Thymus (tissue), 11 donors: ENCODE measurements at regions not wholly inside any gene's neighbourhood (a gene's known extent, or its start where the extent isn't known, plus 50 kb on each side); places are given as distances from the start of the nearest gene placed in this dataset.

Experiments
- DNase-seq, 9 donors: peaks; one replicate each; pipeline ENCODE4 v3.0.0-alpha.2; 2013; ENCODE audit warnings: low spot score in 9 of 9, low read depth in 6 of 9, missing footprints in 1 of 9
- H3K27ac ChIP-seq, 2 donors: one replicate each; pipeline ENCODE4 v1.5.1; 2013; ENCODE audit warnings: control low read depth in 1 of 2, low read depth in 1 of 2, low read length in 1 of 2, mild to moderate bottlenecking in 1 of 2, moderate library complexity in 1 of 2
- H3K27me3 ChIP-seq, 2 donors: one replicate each; pipeline ENCODE4 v1.5.1; 2013; ENCODE audit warnings: low read length in 1 of 2; ENCODE audit not compliant: control insufficient read depth in 2 of 2, insufficient read depth in 1 of 2
- H3K36me3 ChIP-seq, 2 donors: one replicate each; pipeline ENCODE4 v1.5.1; 2013; ENCODE audit warnings: low read length in 1 of 2, mild to moderate bottlenecking in 1 of 2, moderate library complexity in 1 of 2; ENCODE audit not compliant: control insufficient read depth in 2 of 2, insufficient read depth in 2 of 2
- H3K4me1 ChIP-seq, 2 donors: one replicate each; pipeline ENCODE4 v1.5.1; 2013; ENCODE audit warnings: low read length in 2 of 2; ENCODE audit not compliant: control insufficient read depth in 2 of 2, insufficient read depth in 2 of 2
- H3K4me3 ChIP-seq, 2 donors: one replicate each; pipeline ENCODE4 v1.5.1; 2013; ENCODE audit warnings: low read length in 2 of 2, control low read depth in 1 of 2, mild to moderate bottlenecking in 1 of 2
- H3K9me3 ChIP-seq, 2 donors: one replicate each; pipeline ENCODE4 v1.5.1; 2013; ENCODE audit warnings: low read length in 1 of 2, mild to moderate bottlenecking in 1 of 2; ENCODE audit not compliant: control insufficient read depth in 2 of 2, insufficient read depth in 1 of 2
- WGBS: extraction: QIAGEN DNeasy Blood & Tissue Kit; methylation state at CpG from one replicate; pipeline ENCODE4 v1.1.7; 2013; 5-methylcytosine and 5-hydroxymethylcytosine counted together
- donor health status: healthy.

DNA sequence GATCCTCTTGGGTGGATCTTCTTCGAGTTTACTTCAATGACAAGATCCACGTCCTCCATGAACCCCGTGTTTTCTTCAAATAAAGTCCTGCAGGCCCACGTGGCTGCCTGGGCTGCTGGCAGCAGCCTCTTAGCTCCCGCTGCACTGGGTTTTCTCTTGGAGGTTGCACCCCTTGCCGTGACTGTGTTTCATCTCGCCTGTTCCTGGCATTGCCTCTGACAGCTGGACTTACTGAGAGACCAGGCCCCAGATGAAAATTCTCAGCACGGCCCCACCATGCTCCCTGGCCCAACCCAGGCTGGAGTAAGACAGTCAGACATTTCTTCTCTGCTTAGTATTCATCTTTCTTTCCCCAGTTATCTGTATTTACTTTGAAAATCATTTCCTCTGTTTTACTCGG lies 274.8 kb upstream of the RUNX1 start:
- Histone ChIP-seq H3K9me3 (peaks cover 0 to 2% of the 10 kb centered on the region in 2 donors), H3K4me3 (no peak overlapping the region), H3K36me3 (no peaks in the 10 kb centered on the region), H3K27me3 (no peaks in the 10 kb centered on the region), H3K27ac (no peak overlapping the region), H3K4me1 (no peaks in the 10 kb centered on the region)
- DNase-seq, result no peak
- 95% methylated on average over 9 of the region's 9 CpGs for WGBS

DNA sequence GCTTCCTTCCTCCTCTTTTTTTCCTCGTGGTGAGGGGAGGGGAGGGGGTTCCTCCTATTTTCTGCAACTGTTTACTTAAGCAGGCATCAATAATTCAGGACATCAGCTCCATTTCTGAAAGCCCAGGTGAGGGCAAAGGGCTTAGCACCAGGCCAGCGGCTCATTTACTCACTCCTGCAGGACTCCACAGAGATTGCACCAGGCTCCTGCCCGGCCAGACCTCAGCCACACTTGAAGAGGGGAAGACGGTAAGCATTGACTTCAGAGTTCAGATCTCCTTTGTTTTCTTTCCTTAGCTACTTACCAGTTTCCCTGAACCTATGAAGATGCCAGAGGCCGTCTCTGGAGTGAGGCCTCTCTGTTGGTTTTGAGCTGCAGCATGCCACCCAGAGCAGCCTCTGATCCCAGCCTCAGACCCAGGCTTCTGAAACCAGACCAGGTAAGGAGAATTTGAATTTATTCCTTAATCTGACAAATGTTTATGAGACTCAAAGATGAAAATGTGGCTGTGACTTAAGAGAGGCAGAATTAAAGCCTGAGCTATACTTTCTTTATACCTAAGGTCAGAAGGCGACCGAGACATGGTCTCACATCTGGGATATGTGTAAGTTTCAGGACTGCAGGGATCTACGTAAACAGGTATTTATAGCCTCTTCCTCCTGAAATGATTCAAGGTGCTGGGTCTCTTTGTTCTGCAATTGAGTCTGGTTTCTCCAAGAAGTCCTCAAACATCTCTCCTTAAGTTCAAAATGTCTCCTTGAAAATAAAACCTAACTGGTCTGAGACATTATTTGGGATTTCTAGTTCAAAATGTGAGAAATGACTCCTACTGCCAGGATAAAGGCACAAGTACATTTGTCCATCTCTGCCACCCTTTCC lies 272.5 kb upstream of the RUNX1 start:
- 74% methylated on average over 8 of the region's 8 CpGs for WGBS
- DNase-seq, result no peak
- Histone ChIP-seq H3K27ac (no peak overlapping the region), H3K27me3 (no peaks in the 10 kb centered on the region), H3K9me3 (peaks cover 0 to 2% of the 10 kb centered on the region in 2 donors), H3K4me3 (no peak overlapping the region), H3K4me1 (no peaks in the 10 kb centered on the region), H3K36me3 (no peaks in the 10 kb centered on the region)

DNA sequence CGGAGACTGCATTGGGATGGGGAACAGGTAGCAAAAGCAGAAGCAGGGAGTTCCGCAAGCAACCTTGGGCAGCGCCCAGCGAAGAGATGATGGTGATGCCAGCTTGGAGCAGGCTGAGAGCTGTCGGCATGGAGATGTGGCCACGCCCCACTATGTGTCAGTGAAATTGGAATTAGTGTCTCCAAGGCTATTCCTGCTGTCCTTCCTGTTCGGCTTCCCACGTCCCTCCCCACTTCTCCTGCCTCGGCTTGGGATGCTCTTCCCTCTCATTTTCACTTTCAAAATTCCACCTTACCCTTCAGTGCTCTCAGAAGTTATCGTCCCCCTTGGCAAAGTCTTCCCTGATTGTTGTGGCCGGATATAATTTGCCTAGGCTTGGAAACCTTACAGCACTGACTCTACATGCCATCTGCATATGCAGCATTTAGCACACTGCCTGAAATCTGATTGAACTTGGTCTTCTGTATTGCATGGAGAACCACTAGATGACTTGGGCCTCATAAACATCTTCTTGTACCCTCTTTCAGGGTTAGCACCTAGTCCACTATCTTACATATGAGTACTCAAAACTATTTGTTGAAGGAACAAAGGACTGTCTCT lies 270.7 kb upstream of the RUNX1 start:
- 87% methylated on average over 11 of the region's 11 CpGs for WGBS
- DNase-seq, result no peak
- Histone ChIP-seq H3K9me3 (peaks cover 0 to 2% of the 10 kb centered on the region in 2 donors), H3K4me3 (no peak overlapping the region), H3K36me3 (no peaks in the 10 kb centered on the region), H3K27ac (no peak overlapping the region), H3K27me3 (no peaks in the 10 kb centered on the region), H3K4me1 (peaks cover 0 to 3% of the 10 kb centered on the region in 2 donors)

DNA sequence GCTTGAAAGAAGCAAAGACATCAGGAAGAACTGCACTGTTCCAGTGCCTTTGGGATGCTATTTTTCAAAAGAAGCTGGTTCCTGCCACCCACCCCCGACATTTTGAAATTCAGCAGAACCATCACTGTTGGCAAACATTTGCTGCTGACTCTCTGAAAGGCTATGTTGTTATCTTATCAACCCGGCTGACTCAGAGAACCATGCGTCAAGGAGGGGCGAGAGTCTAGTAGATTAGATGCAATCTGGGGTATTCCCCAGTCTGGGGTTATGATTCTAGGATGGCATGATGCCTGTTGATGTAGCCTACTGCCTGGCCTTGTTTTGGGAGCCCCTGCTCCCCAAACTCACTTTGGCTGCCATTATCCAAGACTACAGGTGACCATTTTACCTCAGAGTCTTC lies 267.8 kb upstream of the RUNX1 start:
- H3K9me3 ChIP-seq, result peaks cover 0 to 2% of the 10 kb centered on the region in 2 donors
- WGBS, result 97% methylated on average over 4 of the region's 4 CpGs
- H3K27ac ChIP-seq, result no peak overlapping the region
- no peaks in the 10 kb centered on the region for H3K27me3 ChIP-seq
- H3K4me1 ChIP-seq, result peaks cover 0 to 3% of the 10 kb centered on the region in 2 donors
- DNase-seq, result no peak
- H3K4me3 ChIP-seq, result no peak overlapping the region
- no peaks in the 10 kb centered on the region for H3K36me3 ChIP-seq

DNA sequence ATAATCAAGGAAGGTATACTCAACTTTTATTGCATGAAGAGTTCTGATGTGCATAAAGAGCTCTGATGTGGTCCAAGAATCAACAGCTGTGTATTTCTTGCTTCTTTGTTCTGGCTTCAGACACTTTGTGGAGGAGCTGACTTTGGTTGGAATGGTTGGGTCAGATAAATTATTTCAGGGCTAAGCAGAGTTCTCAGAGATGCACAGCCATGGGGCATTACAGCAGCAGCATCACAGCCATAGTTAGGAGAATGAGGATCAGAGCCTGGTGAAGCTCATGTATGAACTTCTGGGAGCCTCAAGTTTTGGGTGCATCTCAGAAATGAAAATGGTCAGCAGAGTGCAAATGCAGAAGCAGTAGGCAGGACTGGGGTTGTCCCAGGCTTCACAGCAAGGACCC lies 267.4 kb upstream of the RUNX1 start:
- H3K27ac ChIP-seq, result no peak overlapping the region
- H3K4me3 ChIP-seq, result no peak overlapping the region
- peaks cover 0 to 3% of the 10 kb centered on the region in 2 donors for H3K4me1 ChIP-seq
- no peaks in the 10 kb centered on the region for H3K27me3 ChIP-seq
- peaks cover 0 to 2% of the 10 kb centered on the region in 2 donors for H3K9me3 ChIP-seq
- no peak for DNase-seq
- no peaks in the 10 kb centered on the region for H3K36me3 ChIP-seq

DNA sequence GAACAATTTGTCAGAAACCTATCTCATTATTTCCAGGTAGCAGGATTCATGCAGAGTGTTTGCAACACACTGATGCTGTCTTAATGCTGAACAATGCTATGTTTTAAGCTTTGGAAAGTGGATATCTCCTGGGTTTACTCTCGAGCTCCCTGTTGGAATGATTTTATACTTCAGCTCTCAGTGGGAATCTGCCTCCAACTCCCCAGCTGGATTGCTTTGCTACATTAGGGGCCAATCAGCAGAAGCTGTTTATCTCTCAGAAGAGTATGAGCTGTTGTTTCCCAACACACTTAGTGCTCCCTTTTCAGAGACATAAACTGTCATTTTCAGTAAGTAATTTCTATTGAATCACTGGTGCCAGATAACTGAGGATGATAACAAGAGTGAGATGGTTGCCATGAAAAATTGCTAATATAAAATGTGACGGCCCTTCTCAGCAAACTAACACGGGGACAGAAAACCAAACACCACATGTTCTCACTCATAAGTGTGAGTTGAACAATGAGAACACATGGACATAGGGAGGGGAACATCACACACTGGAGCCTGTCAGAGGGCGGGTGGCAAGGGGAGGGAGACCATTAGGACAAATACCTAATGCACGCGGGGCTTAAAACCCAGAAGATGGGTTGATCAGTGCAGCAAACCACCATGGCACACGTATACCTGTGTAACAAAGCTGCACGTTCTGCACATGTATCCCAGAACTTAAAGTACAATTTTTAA lies 265.9 kb upstream of the RUNX1 start:
- Histone ChIP-seq H3K36me3 (no peaks in the 10 kb centered on the region), H3K27ac (no peak overlapping the region), H3K4me3 (no peak overlapping the region), H3K4me1 (peaks cover 0 to 3% of the 10 kb centered on the region in 2 donors), H3K9me3 (peaks cover 0 to 2% of the 10 kb centered on the region in 2 donors), H3K27me3 (no peaks in the 10 kb centered on the region)
- no peak for DNase-seq
- WGBS, result 98% methylated on average over 8 of the region's 8 CpGs

DNA sequence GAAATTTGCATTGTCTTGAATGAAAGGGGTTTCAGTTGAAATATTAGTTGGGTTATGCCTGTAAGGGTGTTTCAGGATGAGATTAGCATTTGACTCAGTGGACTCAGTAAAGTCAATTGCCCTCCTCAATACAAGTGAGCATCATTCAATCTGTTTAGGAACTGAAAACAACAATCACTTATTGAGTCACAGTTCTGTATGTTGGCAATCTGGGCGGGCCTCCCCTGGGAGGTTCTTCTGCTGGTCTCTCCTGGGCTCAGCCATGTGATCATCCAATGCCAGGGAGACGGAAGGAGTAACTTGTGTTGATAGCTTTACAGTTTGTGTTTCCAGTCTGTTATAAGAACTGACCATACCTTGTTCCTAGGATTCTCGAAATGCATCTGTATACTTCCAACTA lies 262.9 kb upstream of the RUNX1 start:
- DNase-seq, result no peak
- Histone ChIP-seq H3K4me3 (no peak overlapping the region), H3K27me3 (no peaks in the 10 kb centered on the region), H3K27ac (no peak overlapping the region), H3K4me1 (peaks cover 0 to 3% of the 10 kb centered on the region in 2 donors), H3K36me3 (no peaks in the 10 kb centered on the region), H3K9me3 (no peaks in the 10 kb centered on the region)
- WGBS, result 96% methylated on average over 3 of the region's 3 CpGs

DNA sequence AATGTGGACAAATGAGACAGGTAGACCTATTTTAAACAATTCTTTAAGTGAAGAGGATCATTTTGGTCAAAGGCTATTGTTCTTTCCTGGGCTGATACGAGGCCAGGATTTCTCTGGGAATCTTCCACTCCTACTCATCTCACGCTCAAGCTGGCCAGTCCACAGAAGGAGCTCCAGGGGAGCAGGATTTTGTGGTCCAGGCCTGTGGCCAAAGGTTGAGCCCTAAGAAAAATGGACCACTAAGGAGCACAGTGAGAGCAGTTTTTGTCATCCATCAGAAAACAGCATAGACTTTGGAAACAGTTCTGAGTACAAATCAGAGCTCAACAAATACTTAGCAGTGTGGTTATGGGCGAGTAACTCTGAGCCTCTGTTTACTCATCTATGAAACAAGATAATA lies 260.2 kb upstream of the RUNX1 start:
- WGBS, result 95% methylated on average over 3 of the region's 3 CpGs
- H3K27me3 ChIP-seq, result no peaks in the 10 kb centered on the region
- no peaks in the 10 kb centered on the region for H3K36me3 ChIP-seq

DNA sequence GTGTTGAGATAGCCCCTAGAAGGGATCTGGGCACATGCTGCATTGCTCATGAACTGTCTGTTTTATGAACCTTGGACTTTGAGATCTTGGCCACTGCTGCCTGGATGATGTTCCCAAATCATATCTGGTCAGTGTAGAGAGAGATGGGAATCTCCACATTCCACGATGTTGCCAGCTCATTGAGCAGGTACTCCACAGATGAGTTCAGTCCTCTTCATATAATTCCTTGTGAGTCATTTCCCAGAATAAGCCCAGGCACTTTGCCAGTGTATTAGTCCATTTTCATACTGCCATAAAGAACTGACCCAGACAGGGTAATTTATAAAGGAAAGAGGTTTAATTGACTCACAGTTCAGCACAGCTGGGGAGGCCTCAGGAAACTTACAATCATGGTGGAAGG lies 254.0 kb upstream of the RUNX1 start:
- H3K9me3 ChIP-seq, result no peaks in the 10 kb centered on the region
- no peaks in the 10 kb centered on the region for H3K4me1 ChIP-seq
- H3K4me3 ChIP-seq, result no peak overlapping the region
- no peak overlapping the region for H3K27ac ChIP-seq
- H3K36me3 ChIP-seq, result no peaks in the 10 kb centered on the region
- no peak for DNase-seq
- 96% methylated on average over 1 of the region's 1 CpG for WGBS
- H3K27me3 ChIP-seq, result no peaks in the 10 kb centered on the region

More for the DNA sequence above, 260.2 kb upstream of the RUNX1 start:
- no peak for DNase-seq
- Histone ChIP-seq H3K27ac (no peak overlapping the region), H3K9me3 (no peaks in the 10 kb centered on the region), H3K4me1 (no peaks in the 10 kb centered on the region), H3K4me3 (no peak overlapping the region)
